Transverse colon (tissue), 4 donors: ENCODE measurements at regions not wholly inside any gene's neighbourhood (a gene's known extent, or its start where the extent isn't known, plus 50 kb on each side); places are given as distances from the start of the nearest gene placed in this dataset.

Experiments used
- DNase-seq: peaks from one replicate; pipeline ENCODE4 v3.0.0-alpha.2; 2019
- H3K27ac ChIP-seq, 4 donors: fragments of 200-600 bp; sonication (generic); 2 replicates each; pipeline ENCODE4 v1.5.1; 2016 to 2018; ENCODE audit warnings: inconsistent platforms in 4 of 4
- H3K27me3 ChIP-seq: fragments of 200-600 bp; sonication (generic); 2 replicates; pipeline ENCODE4 v1.5.1; 2017; ENCODE audit warnings: inconsistent platforms
- H3K36me3 ChIP-seq, 4 donors: fragments of 200-600 bp; sonication (generic); 2 replicates each; pipeline ENCODE4 v1.5.1; 2017 to 2019; ENCODE audit warnings: inconsistent platforms in 4 of 4
- H3K4me1 ChIP-seq, 4 donors: fragments of 200-600 bp; sonication (generic); 2 replicates each; pipeline ENCODE4 v1.5.1; 2017 to 2020; ENCODE audit warnings: inconsistent platforms in 4 of 4
- H3K4me3 ChIP-seq, 4 donors: fragments of 200-600 bp; sonication (generic); 1 replicate in 1 of 4; 2 replicates in 3 of 4; pipeline versions ENCODE4 v1.5.1 to v1.6.1; 2017 to 2019; ENCODE audit warnings: inconsistent platforms in 4 of 4
- H3K9me3 ChIP-seq, 2 donors: fragments of 200-600 bp; sonication (generic); 2 replicates each; pipeline ENCODE4 v1.5.1; 2017 to 2019; ENCODE audit warnings: inconsistent platforms in 2 of 2
- EP300 ChIP-seq: sonication (generic); formaldehyde crosslinking; IDR thresholded peaks from one replicate; pipeline ENCODE4 v1.6.1; 2017; ENCODE audit warnings: antibody characterized with exemption, low read depth
- POLR2A ChIP-seq: fragments of 450-650 bp; IDR thresholded peaks from one replicate; pipeline ENCODE4 v1.6.1; 2016; ENCODE audit warnings: antibody characterized with exemption, mild to moderate bottlenecking, moderate library complexity
- POLR2AphosphoS5 ChIP-seq, 3 donors: sonication (generic); formaldehyde crosslinking; IDR thresholded peaks; one replicate each; pipeline ENCODE4 v1.6.1; 2016; ENCODE audit warnings: antibody characterized with exemption in 3 of 3
- WGBS, 2 donors: methylation state at CpG; one replicate each; pipeline ENCODE4 v1.1.5; 2018; ENCODE audit warnings: low coverage in 1 of 2; 5-methylcytosine and 5-hydroxymethylcytosine counted together
- in situ Hi-C, 4 donors: fragments of 200-750 bp; cut with MboI; loops; one replicate each; pipeline versions ENCODE4 v1.15.0 to v1.15.1; 2017; ENCODE audit warnings: low sequenced_read_pairs in 3 of 4, low pct_ligation_motif_present in 1 of 4, low pct_unique_long_range_greater_than_20kb in 1 of 4
- intact Hi-C: fragments of 100-400 bp; cut with DNase I; formaldehyde crosslinking; loops from one replicate; pipeline ENCODE4 v1.15.1; 2023; ENCODE audit warnings: low total_unique reads
- TF ChIP-seq, protein P1 (sequence below), 5 experiments: fragments of 200-600 bp in 3 of 5; fragments of 450-650 bp in 2 of 5; sonication (generic) in 3 of 5; IDR thresholded peaks; 1 replicate in 2 of 5; 2 replicates in 3 of 5; pipeline ENCODE4 v1.5.1; 2016 to 2017; ENCODE audit warnings: antibody characterized with exemption in 5 of 5, inconsistent platforms in 3 of 5, mild to moderate bottlenecking in 2 of 5, moderate library complexity in 1 of 5

DNA sequence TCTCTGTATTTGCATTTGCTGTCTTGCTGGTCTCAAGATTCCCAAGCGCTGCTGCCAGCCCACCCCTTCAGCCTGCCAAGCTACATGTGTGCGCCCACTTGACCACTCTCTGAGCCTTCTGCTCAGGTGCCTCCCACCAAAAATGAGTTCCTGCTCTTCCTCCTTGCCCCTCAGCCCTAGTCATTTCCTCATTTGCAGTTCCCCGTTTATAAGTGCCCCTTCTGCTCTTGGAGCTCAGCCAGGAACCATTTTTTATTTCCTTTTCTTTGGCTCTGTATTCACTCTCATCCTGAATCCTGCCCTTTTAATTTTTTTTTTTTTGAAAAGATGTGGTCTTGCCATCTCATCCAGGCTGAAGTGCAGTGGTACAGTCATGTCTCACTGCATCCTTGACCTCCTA is 406.0 kb upstream of the AMELY start:
- Histone ChIP-seq H3K27ac (no peak overlapping the region), H3K4me1 (no peaks in the 10 kb centered on the region), H3K9me3 (no peaks in the 10 kb centered on the region), H3K36me3 (no peaks in the 10 kb centered on the region), H3K4me3 (no peak overlapping the region), H3K27me3 (no peaks in the 10 kb centered on the region)
- in situ Hi-C loops (no loop called here), intact Hi-C loops (no loop called here)
- WGBS, 2 donors: no CpG with 5 or more reads among the region's 3 CpGs
- no peak for TF ChIP-seq POLR2AphosphoS5 (IDR thresholded peaks at IDR 0.05)
- no peak for TF ChIP-seq EP300
- TF ChIP-seq, protein P1, sequence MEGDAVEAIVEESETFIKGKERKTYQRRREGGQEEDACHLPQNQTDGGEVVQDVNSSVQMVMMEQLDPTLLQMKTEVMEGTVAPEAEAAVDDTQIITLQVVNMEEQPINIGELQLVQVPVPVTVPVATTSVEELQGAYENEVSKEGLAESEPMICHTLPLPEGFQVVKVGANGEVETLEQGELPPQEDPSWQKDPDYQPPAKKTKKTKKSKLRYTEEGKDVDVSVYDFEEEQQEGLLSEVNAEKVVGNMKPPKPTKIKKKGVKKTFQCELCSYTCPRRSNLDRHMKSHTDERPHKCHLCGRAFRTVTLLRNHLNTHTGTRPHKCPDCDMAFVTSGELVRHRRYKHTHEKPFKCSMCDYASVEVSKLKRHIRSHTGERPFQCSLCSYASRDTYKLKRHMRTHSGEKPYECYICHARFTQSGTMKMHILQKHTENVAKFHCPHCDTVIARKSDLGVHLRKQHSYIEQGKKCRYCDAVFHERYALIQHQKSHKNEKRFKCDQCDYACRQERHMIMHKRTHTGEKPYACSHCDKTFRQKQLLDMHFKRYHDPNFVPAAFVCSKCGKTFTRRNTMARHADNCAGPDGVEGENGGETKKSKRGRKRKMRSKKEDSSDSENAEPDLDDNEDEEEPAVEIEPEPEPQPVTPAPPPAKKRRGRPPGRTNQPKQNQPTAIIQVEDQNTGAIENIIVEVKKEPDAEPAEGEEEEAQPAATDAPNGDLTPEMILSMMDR (IDR thresholded peaks at IDR 0.05): no peak
- TF ChIP-seq POLR2A: no peak
- DNase-seq: no peak

DNA sequence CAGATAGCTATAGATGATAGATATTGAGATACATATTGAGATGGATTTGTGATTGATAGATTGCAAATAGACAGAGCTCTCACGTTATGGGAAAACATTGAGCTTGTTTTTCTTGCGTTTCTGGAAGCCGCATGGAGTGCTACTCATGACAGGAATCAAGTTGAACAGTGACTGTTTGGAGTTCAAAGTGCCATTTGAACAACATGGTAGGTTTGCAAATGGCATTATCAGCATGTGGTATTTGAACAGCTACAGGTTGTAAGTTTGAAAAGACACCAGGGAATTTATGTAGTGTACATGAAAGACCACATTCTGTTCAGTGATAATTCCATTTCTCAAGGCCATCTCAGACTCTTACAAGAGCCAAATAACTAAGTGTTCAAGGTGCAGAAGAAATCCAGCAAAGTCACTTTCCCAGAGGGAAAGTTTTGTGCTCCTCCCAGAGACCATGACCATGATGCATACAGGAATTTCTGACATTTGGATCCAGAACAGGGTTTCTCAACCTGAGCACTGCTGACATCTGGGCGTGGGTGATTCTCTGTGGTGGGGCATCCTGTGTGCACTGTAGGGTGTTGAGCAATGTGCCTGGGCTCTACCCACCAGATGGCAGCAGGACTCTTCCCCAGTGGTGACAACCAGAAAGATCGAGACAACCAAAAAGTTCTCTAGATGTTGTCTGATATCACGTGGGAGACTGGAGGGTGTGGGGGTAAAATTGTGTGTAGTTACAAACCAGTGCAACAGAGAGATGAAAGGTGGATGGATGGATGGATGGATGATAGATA is 399.1 kb upstream of the AMELY start:
- Histone ChIP-seq H3K36me3 (no peaks in the 10 kb centered on the region), H3K4me1 (no peaks in the 10 kb centered on the region), H3K9me3 (no peaks in the 10 kb centered on the region), H3K4me3 (no peak overlapping the region), H3K27ac (no peak overlapping the region), H3K27me3 (no peaks in the 10 kb centered on the region)
- WGBS, 2 donors: no CpG with 5 or more reads among the region's 6 CpGs
- no peak for DNase-seq
- TF ChIP-seq POLR2AphosphoS5 (IDR thresholded peaks at IDR 0.05) (no peak), EP300 (no peak), POLR2A (no peak)
- TF ChIP-seq, protein P1 (IDR thresholded peaks at IDR 0.05): no peak
- in situ Hi-C loops (no loop called here), intact Hi-C loops (no loop called here)

DNA sequence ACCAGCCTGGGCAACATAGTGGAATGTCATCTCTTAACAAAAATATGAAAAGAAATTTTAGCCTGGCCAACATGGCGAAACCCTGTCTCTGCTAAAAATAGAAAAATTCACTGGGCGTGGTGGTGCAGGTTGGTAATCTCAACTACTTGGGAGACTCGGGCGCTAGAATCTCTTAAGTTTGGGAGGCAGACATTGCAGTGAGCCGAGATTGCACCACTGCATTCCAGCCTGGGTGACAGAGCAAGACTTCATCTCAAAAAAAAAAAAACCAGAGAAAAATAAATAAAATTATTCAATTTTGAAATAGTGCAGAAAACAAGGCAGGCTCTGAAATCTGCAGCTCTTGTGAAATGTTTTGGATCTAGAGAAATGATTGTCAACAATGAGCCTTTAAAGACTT is 397.3 kb upstream of the AMELY start:
- Histone ChIP-seq H3K4me3 (no peak overlapping the region), H3K27ac (no peak overlapping the region), H3K36me3 (no peaks in the 10 kb centered on the region), H3K9me3 (no peaks in the 10 kb centered on the region), H3K27me3 (no peaks in the 10 kb centered on the region), H3K4me1 (no peaks in the 10 kb centered on the region)
- in situ Hi-C loops (no loop called here), intact Hi-C loops (no loop called here)
- no peak for TF ChIP-seq POLR2A
- TF ChIP-seq, protein P1 (IDR thresholded peaks at IDR 0.05): no peak
- TF ChIP-seq EP300: no peak
- no peak for TF ChIP-seq POLR2AphosphoS5 (IDR thresholded peaks at IDR 0.05)
- WGBS, 2 donors: 100% methylated on average over 2 of the region's 5 CpGs; no CpG with 5 or more reads in 1 of the 2 donors
- DNase-seq: no peak

DNA sequence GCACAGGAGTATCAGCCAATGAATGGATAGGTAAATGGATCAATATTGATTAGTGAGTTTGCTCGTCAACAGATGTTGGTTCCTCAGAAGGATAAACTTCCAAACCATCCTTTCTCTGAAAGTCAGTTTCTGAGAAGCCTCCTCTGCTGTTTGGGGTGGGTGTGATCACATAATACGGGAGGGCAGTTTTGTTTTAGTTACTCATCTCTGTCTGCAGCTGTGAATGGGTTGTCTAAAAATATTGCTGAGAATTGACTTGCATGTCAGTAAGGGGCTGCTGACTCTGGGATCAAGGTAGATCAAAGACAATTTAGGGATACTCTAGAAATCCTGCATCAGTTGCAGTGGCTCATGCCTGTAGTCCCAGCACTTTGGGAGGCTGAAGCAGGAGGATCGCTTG is 390.8 kb upstream of the AMELY start:
- in situ Hi-C loops: no loop called here

More for the DNA sequence above, 390.8 kb upstream of the AMELY start:
- intact Hi-C loops: no loop called here
- DNase-seq: no peak
- Histone ChIP-seq H3K4me1 (no peaks in the 10 kb centered on the region), H3K27ac (no peak overlapping the region), H3K27me3 (no peaks in the 10 kb centered on the region), H3K4me3 (no peak overlapping the region), H3K9me3 (no peaks in the 10 kb centered on the region), H3K36me3 (no peaks in the 10 kb centered on the region)
- no peak for TF ChIP-seq POLR2A
- no peak for TF ChIP-seq POLR2AphosphoS5 (IDR thresholded peaks at IDR 0.05)
- no peak for TF ChIP-seq EP300
- TF ChIP-seq, protein P1 (IDR thresholded peaks at IDR 0.05): no peak
- WGBS, 2 donors: no CpG with 5 or more reads among the region's 3 CpGs
